Hepatic stellate cell (primary cell): ENCODE measurements at regions not wholly inside any gene's neighbourhood (a gene's known extent, or its start where the extent isn't known, plus 50 kb on each side); places are given as distances from the start of the nearest gene placed in this dataset.
"Not testable (repeated sequence)": the region's sequence is repeated elsewhere in the genome, so short reads cannot be mapped to it uniquely, and the experiment has no call there.

Source experiments
- DNase-seq: peaks from one replicate; pipeline ENCODE4 v3.0.0; 2011; ENCODE audit warnings: low spot score

GRCh38 chr13:83470133-83470797, 412.0 kb downstream of the SLITRK1 start:
- no peak for DNase-seq

- DNase-seq: no peak
Measured at GRCh38 chr13:83453723-83454122, 428.6 kb downstream of the SLITRK1 start.

GRCh38 chr13:83453300-83453699, 429.0 kb downstream of the SLITRK1 start:
- DNase-seq: no peak

- no peak for DNase-seq
Measured at GRCh38 chr13:83452292-83452950, 429.9 kb downstream of the SLITRK1 start.

GRCh38 chr13:83450591-83450990, 431.7 kb downstream of the SLITRK1 start:
- DNase-seq: no peak

GRCh38 chr13:83449668-83450395, 432.4 kb downstream of the SLITRK1 start:
- no peak for DNase-seq

GRCh38 chr13:83440465-83440864, 441.8 kb downstream of the SLITRK1 start:
- no peak for DNase-seq

- not testable (repeated sequence) for DNase-seq
Measured at GRCh38 chr13:83439464-83439863, 442.8 kb downstream of the SLITRK1 start.

GRCh38 chr13:83423861-83424260, 458.4 kb downstream of the SLITRK1 start:
- no peak for DNase-seq

- no peak for DNase-seq
Measured at GRCh38 chr13:83423381-83423780, 458.9 kb downstream of the SLITRK1 start.

GRCh38 chr13:83414393-83414792, 467.9 kb downstream of the SLITRK1 start:
- no peak for DNase-seq

GRCh38 chr13:83386609-83387008, 495.7 kb downstream of the SLITRK1 start:
- DNase-seq: no peak

- no peak for DNase-seq
Measured at GRCh38 chr13:83378908-83379307, 503.4 kb downstream of the SLITRK1 start.

GRCh38 chr13:83377491-83377890, 504.8 kb downstream of the SLITRK1 start:
- DNase-seq: no peak

- DNase-seq: no peak
Measured at GRCh38 chr13:83372786-83373185, 509.5 kb downstream of the SLITRK1 start.

GRCh38 chr13:83365723-83366122, 516.6 kb downstream of the SLITRK1 start:
- DNase-seq: no peak

GRCh38 chr13:83355041-83355440, 527.2 kb downstream of the SLITRK1 start:
- DNase-seq: no peak

GRCh38 chr13:83352391-83352790, 529.9 kb downstream of the SLITRK1 start:
- DNase-seq: no peak

- DNase-seq: no peak
Measured at GRCh38 chr13:83350569-83350968, 531.7 kb downstream of the SLITRK1 start.

GRCh38 chr13:83344518-83344917, 537.8 kb downstream of the SLITRK1 start:
- no peak for DNase-seq

- DNase-seq: no peak
Measured at GRCh38 chr13:83340170-83340569, 542.1 kb downstream of the SLITRK1 start.

- no peak for DNase-seq
Measured at GRCh38 chr13:83333614-83334388, 548.5 kb downstream of the SLITRK1 start.
